H1 (cell line): ENCODE measurements at regions not wholly inside any gene's neighbourhood (a gene's known extent, or its start where the extent isn't known, plus 50 kb on each side); places are given as distances from the start of the nearest gene placed in this dataset.

ENCODE experiments used
- BCL11A ChIP-seq, 2 experiments: IDR thresholded peaks; one replicate each; pipeline ENCODE4 v1.6.1; 2011; ENCODE audit warnings: low read depth in 2 of 2, low read length in 2 of 2, mild to moderate bottlenecking in 2 of 2
- CEBPB ChIP-seq: IDR thresholded peaks from 2 replicates; pipeline ENCODE4 v1.6.1; 2012; ENCODE audit warnings: low read depth, low read length
- CHD2 ChIP-seq: IDR thresholded peaks from 2 replicates; pipeline ENCODE4 v1.6.1; 2012; ENCODE audit warnings: low read length, improper control_type of control experiment
- EGR1 ChIP-seq: IDR thresholded peaks from 2 replicates; pipeline ENCODE4 v1.6.1; 2011; ENCODE audit warnings: low read depth, low read length, borderline replicate concordance
- EZH2 ChIP-seq: fragments of 200-600 bp; sonication (generic); IDR thresholded peaks from 2 replicates; pipeline ENCODE4 v1.7.1; 2012; ENCODE audit warnings: low read depth, mild to moderate bottlenecking, moderate library complexity, low read length, inconsistent platforms; ENCODE audit not compliant: severe bottlenecking
- GABPA ChIP-seq: IDR thresholded peaks from 2 replicates; pipeline ENCODE4 v1.6.1; 2011; ENCODE audit warnings: mild to moderate bottlenecking, low read length, moderate library complexity, borderline replicate concordance; ENCODE audit not compliant: insufficient read depth
- NANOG ChIP-seq: IDR thresholded peaks from 2 replicates; pipeline ENCODE4 v1.6.1; 2011; ENCODE audit warnings: low read length, low read depth, mild to moderate bottlenecking, inconsistent platforms; ENCODE audit not compliant: insufficient read depth, poor library complexity, severe bottlenecking
- RFX5 ChIP-seq: IDR thresholded peaks from 2 replicates; pipeline ENCODE4 v1.6.1; 2011; ENCODE audit warnings: low read depth, low read length, improper control_type of control experiment, borderline replicate concordance
- SIX5 ChIP-seq: IDR thresholded peaks from 2 replicates; pipeline ENCODE4 v1.6.1; 2011; ENCODE audit warnings: mild to moderate bottlenecking, low read depth, low read length
- SP2 ChIP-seq: IDR thresholded peaks from 2 replicates; pipeline ENCODE4 v1.6.1; 2012; ENCODE audit warnings: mild to moderate bottlenecking, low read length, inconsistent platforms
- YY1 ChIP-seq: IDR thresholded peaks from 2 replicates; pipeline ENCODE4 v1.6.1; 2011; ENCODE audit warnings: low read depth, mild to moderate bottlenecking, low read length
- TF ChIP-seq, protein P1 (sequence below): IDR thresholded peaks from 2 replicates; pipeline ENCODE4 v1.6.1; 2012; ENCODE audit warnings: low read length, inconsistent platforms
- TF ChIP-seq, protein P2 (sequence below): IDR thresholded peaks from 2 replicates; pipeline ENCODE4 v1.6.1; 2012; ENCODE audit warnings: inconsistent platforms

DNA sequence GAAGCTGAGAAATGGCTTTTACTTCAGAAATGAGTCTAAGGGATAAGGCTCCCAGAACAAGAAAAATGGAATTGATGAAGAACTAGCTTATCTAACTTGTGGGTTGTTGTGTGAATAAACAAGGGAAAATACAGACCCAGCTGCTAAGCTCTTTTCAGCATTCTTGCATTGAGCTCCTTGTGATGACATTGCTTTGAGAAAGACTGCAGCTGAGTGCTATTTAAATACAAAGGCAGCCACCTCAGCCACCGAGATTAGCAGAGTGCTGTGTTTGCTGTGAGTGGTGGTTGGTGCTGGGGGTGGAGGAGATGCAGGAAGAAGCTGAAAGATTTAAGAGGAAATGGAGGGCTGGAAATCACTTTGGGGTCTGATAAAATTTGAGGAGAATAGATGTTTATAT, 396.0 kb upstream of the PRICKLE1 start (continued):
- TF ChIP-seq SP2 (no peak), RFX5 (no peak), CEBPB (0 out of 2 replicates have a peak, but pooled peaks have one; percentile 24), BCL11A (IDR thresholded peaks at IDR 0.05; ENCODE audit: low read depth in 2 of 2, low read length in 2 of 2) (no peak), NANOG (peak; percentile 75), EGR1 (0 out of 2 replicates have a peak, but pooled peaks have one; percentile 31), CHD2 (no peak), YY1 (no peak), GABPA (no peak), SIX5 (no peak), EZH2 (no peak)
- TF ChIP-seq, protein P1, sequence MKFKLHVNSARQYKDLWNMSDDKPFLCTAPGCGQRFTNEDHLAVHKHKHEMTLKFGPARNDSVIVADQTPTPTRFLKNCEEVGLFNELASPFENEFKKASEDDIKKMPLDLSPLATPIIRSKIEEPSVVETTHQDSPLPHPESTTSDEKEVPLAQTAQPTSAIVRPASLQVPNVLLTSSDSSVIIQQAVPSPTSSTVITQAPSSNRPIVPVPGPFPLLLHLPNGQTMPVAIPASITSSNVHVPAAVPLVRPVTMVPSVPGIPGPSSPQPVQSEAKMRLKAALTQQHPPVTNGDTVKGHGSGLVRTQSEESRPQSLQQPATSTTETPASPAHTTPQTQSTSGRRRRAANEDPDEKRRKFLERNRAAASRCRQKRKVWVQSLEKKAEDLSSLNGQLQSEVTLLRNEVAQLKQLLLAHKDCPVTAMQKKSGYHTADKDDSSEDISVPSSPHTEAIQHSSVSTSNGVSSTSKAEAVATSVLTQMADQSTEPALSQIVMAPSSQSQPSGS: no peak
- TF ChIP-seq, protein P2, sequence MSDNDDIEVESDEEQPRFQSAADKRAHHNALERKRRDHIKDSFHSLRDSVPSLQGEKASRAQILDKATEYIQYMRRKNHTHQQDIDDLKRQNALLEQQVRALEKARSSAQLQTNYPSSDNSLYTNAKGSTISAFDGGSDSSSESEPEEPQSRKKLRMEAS: no peak
